GM21528 (cell line): ENCODE measurements at regions not wholly inside any gene's neighbourhood (a gene's known extent, or its start where the extent isn't known, plus 50 kb on each side); places are given as distances from the start of the nearest gene placed in this dataset.

ENCODE experiments used
- ATAC-seq: cut with Tn5 transposase; IDR thresholded peaks from one replicate; pipeline ENCODE4 v1.9.1; 2021; ENCODE audit warnings: mild to moderate bottlenecking, moderate library complexity; ENCODE audit not compliant: unreplicated experiment, low FRiP score

- ATAC-seq: no peak
Measured at GRCh38 chr20:17840423-17840822, 128.2 kb downstream of the SNX5 start.

DNA sequence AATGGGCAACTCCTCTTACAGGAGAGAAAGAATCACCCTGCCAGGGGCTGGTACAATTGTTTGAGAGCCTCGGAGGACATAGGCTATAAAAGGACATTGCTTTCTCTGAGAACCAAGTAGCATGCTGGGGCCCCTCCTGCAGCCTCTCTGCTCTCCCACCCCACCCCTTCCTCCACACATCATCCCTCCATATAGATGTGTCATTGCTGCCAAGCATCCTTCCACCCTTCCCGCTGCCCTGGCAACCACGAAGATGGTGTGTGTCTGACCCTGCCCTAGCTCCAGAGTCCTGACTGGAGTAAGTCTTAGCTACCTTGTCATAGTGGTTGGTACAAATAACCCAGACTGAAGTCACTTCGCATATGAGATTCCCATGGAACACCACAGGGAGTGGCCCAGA is 129.7 kb downstream of the SNX5 start:
- no peak for ATAC-seq

GRCh38 chr20:17837179-17837578 is 131.4 kb downstream of the SNX5 start:
- no peak for ATAC-seq

GRCh38 chr20:17836303-17836861 is 132.2 kb downstream of the SNX5 start:
- ATAC-seq: no peak

GRCh38 chr20:17835934-17836300 is 132.7 kb downstream of the SNX5 start:
- no peak for ATAC-seq

GRCh38 chr20:17835240-17835933 is 133.2 kb downstream of the SNX5 start:
- no peak for ATAC-seq

DNA sequence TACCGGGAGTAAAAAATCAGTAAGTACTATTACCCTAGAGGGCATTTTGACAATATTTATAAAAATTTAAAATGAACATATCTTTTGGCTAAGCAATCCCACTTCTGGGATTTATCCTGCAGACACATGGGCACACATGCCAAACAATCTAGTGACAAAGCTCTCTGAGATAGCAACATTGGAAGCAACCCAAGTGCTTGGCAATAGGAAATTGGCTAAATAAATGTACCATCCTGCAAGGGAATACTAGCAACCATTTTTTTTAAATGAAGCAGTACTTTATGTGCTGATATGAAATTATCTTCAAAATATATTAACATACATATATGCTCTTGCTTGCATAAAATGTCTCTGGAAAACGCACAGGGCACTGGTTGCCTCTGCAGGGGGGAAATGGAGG is 133.8 kb downstream of the SNX5 start:
- ATAC-seq: no peak

- ATAC-seq: no peak
Measured at GRCh38 chr20:17833036-17833674, 133.4 kb downstream of the BANF2 start.

GRCh38 chr20:17832236-17832915 is 132.6 kb downstream of the BANF2 start:
- ATAC-seq: no peak

- no peak for ATAC-seq
Measured at GRCh38 chr20:17828598-17829144, 128.9 kb downstream of the BANF2 start.

DNA sequence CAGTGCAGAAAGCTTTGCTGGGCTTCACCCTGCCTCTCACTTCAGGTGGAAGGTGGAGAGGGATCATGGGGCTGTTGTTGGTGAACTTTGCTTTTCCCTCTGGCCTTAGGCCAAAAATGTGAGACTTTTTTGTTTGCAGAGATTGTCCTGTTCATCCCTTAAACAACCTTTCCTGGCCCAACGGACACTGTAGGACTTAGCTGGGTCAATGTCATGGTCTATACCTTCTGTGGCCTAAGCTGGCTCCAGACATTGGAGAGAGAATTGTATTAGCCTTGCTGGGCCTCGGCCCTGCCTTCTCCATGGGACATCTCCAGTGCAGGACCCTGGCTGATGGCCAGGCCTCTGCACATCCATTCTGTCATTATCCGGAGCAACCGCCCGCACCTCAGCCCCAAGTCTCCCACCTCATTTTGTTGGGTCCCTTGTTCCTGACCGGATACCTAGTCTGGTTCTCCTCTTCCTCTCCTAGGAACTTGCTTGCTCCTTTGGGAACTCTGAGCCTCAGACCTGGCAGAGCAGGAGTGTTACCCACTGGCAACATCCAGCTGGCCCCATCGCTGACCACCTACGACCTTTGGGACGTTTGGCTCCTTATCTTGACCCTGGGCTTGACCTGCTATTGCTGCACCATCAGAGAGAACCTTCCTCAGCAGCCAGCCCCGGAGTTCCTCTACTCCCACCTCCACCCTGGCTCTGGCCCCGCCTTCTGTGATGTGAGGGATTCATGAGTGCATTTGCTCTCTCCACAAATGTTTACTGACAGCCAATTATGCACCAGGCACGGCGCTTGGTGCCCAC is 128.2 kb downstream of the BANF2 start:
- ATAC-seq: no peak

DNA sequence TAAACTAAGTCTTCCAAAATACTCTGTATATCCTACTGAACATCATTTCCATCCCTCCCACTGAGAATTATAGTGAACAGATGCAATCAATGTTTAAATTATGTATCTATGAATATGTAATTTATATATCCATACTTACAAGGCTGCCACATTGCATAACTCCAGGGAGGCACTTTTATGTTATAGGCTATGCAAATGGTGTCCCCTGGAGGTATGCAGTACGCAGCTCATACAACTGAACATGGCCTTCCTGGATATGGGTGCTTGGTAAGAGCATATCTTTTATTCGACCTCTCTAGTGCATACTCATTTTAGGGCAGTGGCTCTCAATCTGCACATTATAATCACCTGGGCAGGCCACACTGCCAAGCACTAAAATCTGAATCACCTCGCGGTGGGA is 127.3 kb downstream of the BANF2 start:
- ATAC-seq: no peak

- peak; percentile 88 for ATAC-seq
Measured at GRCh38 chr20:17825960-17826843, 126.4 kb downstream of the BANF2 start.

- ATAC-seq: no peak
Measured at GRCh38 chr20:17825252-17825959, 125.6 kb downstream of the BANF2 start.

- no peak for ATAC-seq
Measured at GRCh38 chr20:17824676-17825251, 125.0 kb downstream of the BANF2 start.

DNA sequence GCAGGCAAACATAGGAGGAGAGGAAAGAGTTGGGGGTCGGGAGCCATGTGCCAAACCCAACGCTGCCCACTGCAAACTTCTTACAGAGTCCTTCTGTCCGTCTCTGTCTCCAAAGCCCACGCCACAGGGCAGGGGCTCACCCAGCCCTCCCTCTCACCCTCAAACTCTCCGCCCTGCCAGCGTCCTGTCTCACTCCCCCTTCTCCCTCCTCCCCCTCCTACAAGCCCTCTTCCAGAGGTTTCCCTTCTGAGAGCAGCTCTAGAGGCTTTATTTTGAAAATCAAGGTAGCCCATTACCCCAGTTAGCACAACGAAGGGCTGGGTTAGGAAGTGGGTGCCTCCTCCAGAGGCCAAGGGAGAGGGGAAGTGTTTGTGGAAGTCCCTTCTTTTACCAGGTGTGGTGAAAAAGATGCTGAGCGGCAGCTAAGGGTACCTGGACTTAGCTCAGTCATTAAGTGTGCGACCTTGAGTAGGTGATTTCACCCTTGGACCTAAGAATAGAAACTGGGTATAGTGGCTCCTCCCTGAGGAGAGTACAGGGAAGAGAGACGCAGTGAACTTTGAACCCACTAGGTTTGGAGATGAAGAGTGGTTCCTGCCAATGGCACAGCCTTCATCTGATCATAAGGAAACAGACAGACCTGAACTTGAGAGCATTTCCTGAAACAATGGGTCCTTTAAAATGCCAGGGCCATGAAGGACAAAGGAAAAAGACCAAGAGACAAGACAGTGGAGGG is 123.8 kb downstream of the BANF2 start:
- no peak for ATAC-seq

DNA sequence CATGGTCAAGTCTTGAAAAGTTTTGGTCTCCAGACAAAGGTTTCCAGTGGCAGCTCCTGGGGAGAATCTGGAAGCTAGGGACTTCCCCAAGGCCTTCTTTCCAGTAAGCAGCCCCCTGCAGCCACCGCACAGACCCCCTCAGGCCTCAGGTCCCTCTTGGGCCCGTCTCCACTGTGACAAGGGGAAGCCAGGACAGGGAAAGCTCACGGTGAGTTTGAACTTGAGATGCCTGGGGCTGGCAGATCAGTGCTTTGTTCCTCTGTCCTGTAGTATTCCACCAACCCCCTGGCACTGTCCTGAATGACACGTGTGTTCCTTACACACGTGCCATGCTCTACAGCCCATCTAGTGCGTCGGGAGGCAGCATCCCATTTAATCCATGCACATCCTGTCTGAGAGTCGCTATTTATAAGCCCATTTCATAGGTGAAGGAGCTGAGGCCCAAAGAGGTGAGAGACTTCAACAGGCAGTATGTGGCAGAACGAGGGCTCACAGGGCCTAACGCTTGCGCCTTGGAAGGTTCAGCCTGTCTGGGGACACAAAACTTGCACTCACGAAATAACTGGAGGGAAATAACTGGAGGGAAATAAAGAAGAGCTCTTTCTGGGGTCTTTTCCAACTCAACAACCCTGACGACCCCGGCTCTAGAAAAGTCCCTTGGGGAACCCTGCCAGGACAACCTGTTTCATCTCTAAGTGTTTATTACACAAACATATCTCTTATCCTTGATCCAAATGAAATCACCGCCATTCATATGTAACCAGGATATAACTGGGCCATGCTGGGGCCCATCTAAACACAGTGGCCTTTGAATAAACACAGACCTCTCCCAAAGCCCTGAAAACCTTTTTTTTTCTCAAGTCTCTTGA is 123.0 kb downstream of the BANF2 start:
- ATAC-seq: no peak
